K562 (cell line): ENCODE measurements at regions not wholly inside any gene's neighbourhood (a gene's known extent, or its start where the extent isn't known, plus 50 kb on each side); places are given as distances from the start of the nearest gene placed in this dataset.

Experiments
- AFF4 ChIP-seq: sonication (generic); formaldehyde crosslinking; IDR thresholded peaks from 2 replicates; pipeline ENCODE4 v1.8.0; 2023; ENCODE audit warnings: mild to moderate bottlenecking, missing genetic modification reagents
- ASH1L ChIP-seq: fragments of 450-650 bp; IDR thresholded peaks from 2 replicates; pipeline ENCODE4 v1.6.1; 2018; ENCODE audit warnings: borderline replicate concordance, mild to moderate bottlenecking, low read depth; ENCODE audit not compliant: partially characterized antibody
- ATF1 ChIP-seq, 2 experiments: fragments of 450-650 bp in 1 of 2; IDR thresholded peaks; 2 replicates each; pipeline ENCODE4 v1.6.1; 2016; ENCODE audit warnings: missing compliant biosample characterization in 1 of 2, missing genetic modification characterization in 1 of 2
- CBFA2T2 ChIP-seq: fragments of 450-650 bp; conservative IDR thresholded peaks from 2 replicates; pipeline ENCODE4 v1.6.1; 2017; ENCODE audit warnings: mild to moderate bottlenecking
- CBX1 ChIP-seq: sonication (generic); IDR thresholded peaks from 2 replicates; pipeline ENCODE4 v1.6.1; 2016; ENCODE audit warnings: antibody characterized with exemption, low read depth, mild to moderate bottlenecking
- CUX1 ChIP-seq: fragments of 200-800 bp; sonication (Bioruptor generic); IDR thresholded peaks from 2 replicates; pipeline ENCODE4 v1.6.1; 2016; ENCODE audit warnings: missing genetic modification characterization, missing compliant biosample characterization
- FOSL1 ChIP-seq: fragments of 200-800 bp; sonication (Bioruptor generic); conservative IDR thresholded peaks from 2 replicates; pipeline ENCODE4 v1.6.1; 2016; ENCODE audit warnings: missing genetic modification characterization, missing compliant biosample characterization
- HDGF ChIP-seq: fragments of 450-650 bp; IDR thresholded peaks from 2 replicates; pipeline ENCODE4 v1.6.1; 2016
- MYC ChIP-seq, 2 experiments: fragments of 250-450 bp in 1 of 2; sonication (Bioruptor Pico) in 1 of 2; IDR thresholded peaks; 2 replicates each; pipeline versions ENCODE4 v1.5.1 to v1.6.1; 2012 to 2021; ENCODE audit warnings: low read depth in 2 of 2, borderline replicate concordance in 1 of 2, improper control_type of control experiment in 1 of 2, low read length in 1 of 2, mild to moderate bottlenecking in 1 of 2, moderate library complexity in 1 of 2
- PHF20 ChIP-seq: fragments of 450-650 bp; IDR thresholded peaks from 2 replicates; pipeline ENCODE4 v1.6.1; 2018; ENCODE audit not compliant: partially characterized antibody
- POLR2AphosphoS5 ChIP-seq: IDR thresholded peaks from 2 replicates; pipeline ENCODE4 v1.6.1; 2011; ENCODE audit warnings: mild to moderate bottlenecking, low read depth, low read length, moderate library complexity; ENCODE audit not compliant: control insufficient read depth, insufficient read depth
- PTRF ChIP-seq: fragments of 450-650 bp; IDR thresholded peaks from 2 replicates; pipeline ENCODE4 v1.6.1; 2016; ENCODE audit warnings: mild to moderate bottlenecking, missing genetic modification characterization, missing compliant biosample characterization
- PYGO2 ChIP-seq: fragments of 450-650 bp; IDR thresholded peaks from 2 replicates; pipeline ENCODE4 v1.6.1; 2016; ENCODE audit warnings: mild to moderate bottlenecking, missing genetic modification characterization, moderate library complexity, missing compliant biosample characterization
- RBM39 ChIP-seq: fragments of 200-400 bp; formaldehyde crosslinking; optimal IDR thresholded peaks from 2 replicates; pipeline ENCODE3; 2018; ENCODE audit warnings: low read depth, low read length
- ZFP91 ChIP-seq: sonication (generic); formaldehyde crosslinking; IDR thresholded peaks from 2 replicates; pipeline ENCODE4 v1.8.0; 2022; ENCODE audit warnings: mild to moderate bottlenecking, missing genetic modification reagents
- ZNF316 ChIP-seq: fragments of 450-650 bp; IDR thresholded peaks from 2 replicates; pipeline ENCODE4 v1.6.1; 2016
- ZNF696 ChIP-seq: fragments of 250-450 bp; sonication (Bioruptor Pico); conservative IDR thresholded peaks from 2 replicates; pipeline ENCODE4 v1.4.0; 2020; ENCODE audit warnings: mild to moderate bottlenecking, moderate library complexity
- TF ChIP-seq, protein P1 (sequence below): fragments of 450-650 bp; formaldehyde crosslinking; IDR thresholded peaks from 2 replicates; pipeline ENCODE4 v1.4.0; 2022; ENCODE audit warnings: missing genetic modification characterization

GRCh38 chr1:224061436-224061835 lies 52.5 kb upstream of the FBXO28 start (continued):
- TF ChIP-seq ATF1 (CRISPR knock-in tag; IDR thresholded peaks at IDR 0.05) (no peak), ATF1 (tag; IDR thresholded peaks at IDR 0.05) (no peak), CBX1 (no peak), FOSL1 (tag) (no peak), ZNF316 (no peak), PTRF (tag) (no peak), PHF20 (no peak), ASH1L (no peak), PYGO2 (tag) (no peak), POLR2AphosphoS5 (peak; percentile 90), ZFP91 (CRISPR knock-in tag) (no peak), HDGF (no peak), RBM39 (no peak), AFF4 (CRISPR knock-in tag) (no peak), ZNF696 (CRISPR knock-in tag) (no peak), MYC (IDR thresholded peaks at IDR 0.05; ENCODE audit: low read depth, low read length) (no peak), MYC (CRISPR knock-in tag; IDR thresholded peaks at IDR 0.05; ENCODE audit: borderline replicate concordance, low read depth) (no peak), CUX1 (no peak), CBFA2T2 (peak; percentile 94)
- TF ChIP-seq, protein P1, sequence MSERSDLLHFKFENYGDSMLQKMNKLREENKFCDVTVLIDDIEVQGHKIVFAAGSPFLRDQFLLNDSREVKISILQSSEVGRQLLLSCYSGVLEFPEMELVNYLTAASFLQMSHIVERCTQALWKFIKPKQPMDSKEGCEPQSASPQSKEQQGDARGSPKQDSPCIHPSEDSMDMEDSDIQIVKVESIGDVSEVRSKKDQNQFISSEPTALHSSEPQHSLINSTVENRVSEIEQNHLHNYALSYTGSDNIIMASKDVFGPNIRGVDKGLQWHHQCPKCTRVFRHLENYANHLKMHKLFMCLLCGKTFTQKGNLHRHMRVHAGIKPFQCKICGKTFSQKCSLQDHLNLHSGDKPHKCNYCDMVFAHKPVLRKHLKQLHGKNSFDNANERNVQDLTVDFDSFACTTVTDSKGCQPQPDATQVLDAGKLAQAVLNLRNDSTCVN = no peak
